Amniotic epithelial cell (primary cell): ENCODE measurements at regions not wholly inside any gene's neighbourhood (a gene's known extent, or its start where the extent isn't known, plus 50 kb on each side); places are given as distances from the start of the nearest gene placed in this dataset.
A peak's percentile ranks its signal among the peaks of the same experiment; 100 is the strongest.

ENCODE experiments used
- DNase-seq: peaks from one replicate; pipeline ENCODE4 v3.0.0-alpha.2; 2010; ENCODE audit warnings: low read depth

- no peak for DNase-seq
These were observed 210.1 kb upstream of the SLC24A2 start for GRCh38 chr9:19998823-19999455.

- peak; percentile 12 for DNase-seq
These were observed 209.3 kb upstream of the SLC24A2 start for GRCh38 chr9:19998153-19998552.

- DNase-seq: no peak
These were observed 206.8 kb upstream of the SLC24A2 start for GRCh38 chr9:19995619-19996018.

GRCh38 chr9:19994296-19994695 lies 205.5 kb upstream of the SLC24A2 start:
- peak; percentile 23 for DNase-seq

DNA sequence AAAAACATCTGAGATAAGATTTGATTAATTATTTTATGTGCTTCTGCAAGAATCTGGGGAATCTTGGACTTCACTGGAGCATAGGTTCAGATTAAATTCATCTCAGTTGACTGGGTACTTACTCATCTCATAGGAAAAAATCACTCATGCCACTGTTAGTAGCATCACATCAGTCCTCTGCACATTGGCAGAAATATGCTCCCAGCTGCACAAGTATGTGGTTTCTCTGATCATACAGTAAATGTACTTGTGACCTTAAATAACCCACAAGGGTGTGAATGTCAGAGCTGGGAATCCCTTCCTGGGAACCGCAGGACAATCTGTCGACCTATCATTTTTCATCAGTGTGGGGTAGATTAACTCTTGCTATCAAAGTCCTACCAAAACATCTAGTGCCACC lies 203.7 kb upstream of the SLC24A2 start:
- DNase-seq: peak; percentile 40

DNA sequence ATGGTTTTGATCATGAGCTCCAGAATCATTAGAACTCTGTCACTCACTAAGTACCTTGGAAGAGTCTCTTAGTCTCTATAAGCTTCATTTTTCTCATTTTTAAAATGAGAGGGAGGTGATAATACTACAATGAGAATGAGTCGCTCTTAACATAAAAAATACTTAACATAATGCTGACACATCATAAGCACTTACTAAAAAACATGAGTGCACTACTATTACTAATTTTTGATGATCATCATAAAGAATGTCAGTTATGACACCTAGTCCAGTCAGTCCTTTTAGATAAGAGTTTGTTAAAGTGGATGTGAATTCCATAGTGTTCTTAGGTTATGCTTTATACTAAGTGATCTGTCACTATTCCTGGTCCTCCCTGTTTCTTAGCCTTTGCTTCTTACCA lies 200.4 kb upstream of the SLC24A2 start:
- no peak for DNase-seq

DNA sequence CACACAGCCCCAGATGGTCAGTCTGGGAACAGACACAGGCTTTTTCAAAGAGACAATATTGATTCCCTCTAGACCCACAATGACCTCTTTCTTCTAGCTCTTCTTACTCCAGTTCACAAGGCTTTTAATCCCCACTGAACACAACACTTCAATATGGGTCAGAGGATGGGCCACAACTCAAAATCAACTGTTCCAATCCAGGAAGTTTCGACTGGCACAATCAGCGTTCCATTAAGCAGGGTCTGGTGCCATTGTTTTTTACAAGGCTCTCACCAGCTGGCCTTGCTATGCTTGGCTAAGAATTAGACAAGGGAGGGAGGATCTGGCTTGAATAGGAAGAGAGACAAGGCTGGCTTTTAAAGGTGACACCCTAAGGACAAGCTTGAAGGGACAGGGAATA lies 199.4 kb upstream of the SLC24A2 start:
- no peak for DNase-seq

GRCh38 chr9:19985081-19985480 lies 196.2 kb upstream of the SLC24A2 start:
- no peak for DNase-seq

DNA sequence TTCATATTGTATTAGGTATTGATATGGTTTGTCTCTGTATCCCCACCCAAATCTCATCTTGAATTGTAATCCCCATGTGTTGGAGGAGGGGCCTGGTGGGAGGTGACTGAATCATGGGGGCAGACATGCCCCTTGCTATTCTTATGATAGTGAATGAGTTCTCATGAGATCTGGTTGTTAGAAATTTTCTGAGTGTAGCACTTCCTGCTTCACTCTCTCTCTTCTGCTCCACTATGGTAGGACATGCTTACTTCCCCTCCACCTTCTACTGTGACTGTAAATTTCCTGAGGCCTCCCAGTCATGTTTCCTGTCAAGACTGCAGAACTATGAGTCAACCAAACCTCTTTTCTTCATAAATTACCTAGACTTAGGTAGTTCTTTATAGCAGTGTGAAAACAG lies 187.4 kb upstream of the SLC24A2 start:
- no peak for DNase-seq

GRCh38 chr9:19975499-19975898 lies 186.7 kb upstream of the SLC24A2 start:
- DNase-seq: peak; percentile 21

GRCh38 chr9:19969721-19970120 lies 180.9 kb upstream of the SLC24A2 start:
- peak; percentile 56 for DNase-seq

DNA sequence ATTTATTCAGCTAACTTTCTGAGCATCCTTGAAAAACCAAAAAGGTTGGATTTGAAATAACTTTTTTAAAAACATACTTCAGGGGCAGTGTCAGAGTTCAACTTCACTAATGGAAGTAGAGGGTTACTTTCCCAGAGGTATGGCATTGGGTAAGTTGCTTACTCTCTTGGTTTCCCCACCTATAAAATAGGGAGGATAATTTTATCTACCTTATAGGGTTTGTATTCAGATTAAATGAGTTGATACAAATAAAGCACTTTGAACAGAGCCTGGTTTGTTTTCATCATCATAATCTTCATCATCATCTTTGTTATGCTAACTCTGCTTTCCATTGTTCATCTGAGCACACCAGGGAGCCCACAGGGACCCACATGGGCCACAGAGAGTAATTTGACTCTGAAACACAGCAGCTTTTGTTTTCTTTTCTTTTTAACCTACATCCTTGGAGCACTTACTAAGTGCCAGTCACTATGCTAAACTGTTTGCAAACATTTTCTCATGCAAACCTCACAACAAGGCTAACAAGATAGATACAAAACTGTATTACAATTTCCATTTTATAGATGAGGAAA lies 179.1 kb upstream of the SLC24A2 start:
- no peak for DNase-seq

DNA sequence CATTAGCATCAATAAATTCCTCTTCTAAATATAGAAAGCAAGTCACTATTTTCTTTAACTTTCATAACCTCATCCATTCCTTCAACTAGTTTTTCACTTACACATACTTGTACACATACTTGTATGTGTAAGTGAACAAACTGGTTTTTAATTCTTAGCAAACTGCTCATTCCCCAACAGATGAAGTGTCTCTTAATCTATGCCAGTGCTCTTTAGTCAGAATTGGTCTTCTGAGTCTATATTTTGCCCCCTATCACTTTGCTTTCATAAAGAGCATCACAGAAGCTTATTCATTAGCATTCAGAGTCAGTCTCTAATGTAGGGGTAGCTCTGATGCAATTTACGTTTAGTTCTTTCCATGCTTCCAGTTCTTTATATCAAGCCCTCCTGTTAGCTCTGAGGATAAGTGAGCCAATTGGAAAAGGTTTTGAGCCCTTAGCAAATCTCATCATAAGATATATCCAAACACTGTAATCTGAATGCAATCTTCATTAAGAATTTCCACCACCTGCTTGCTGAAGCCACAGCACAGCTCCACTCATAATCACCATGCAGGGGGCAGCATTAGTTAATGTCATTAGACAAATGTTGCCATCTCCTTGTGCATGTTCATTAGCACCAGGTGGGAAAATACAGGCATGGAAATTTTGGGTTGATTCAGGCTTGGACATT lies 178.5 kb upstream of the SLC24A2 start:
- DNase-seq: no peak

- DNase-seq: peak; percentile 35
These were observed 176.5 kb upstream of the SLC24A2 start for GRCh38 chr9:19965336-19965735.

DNA sequence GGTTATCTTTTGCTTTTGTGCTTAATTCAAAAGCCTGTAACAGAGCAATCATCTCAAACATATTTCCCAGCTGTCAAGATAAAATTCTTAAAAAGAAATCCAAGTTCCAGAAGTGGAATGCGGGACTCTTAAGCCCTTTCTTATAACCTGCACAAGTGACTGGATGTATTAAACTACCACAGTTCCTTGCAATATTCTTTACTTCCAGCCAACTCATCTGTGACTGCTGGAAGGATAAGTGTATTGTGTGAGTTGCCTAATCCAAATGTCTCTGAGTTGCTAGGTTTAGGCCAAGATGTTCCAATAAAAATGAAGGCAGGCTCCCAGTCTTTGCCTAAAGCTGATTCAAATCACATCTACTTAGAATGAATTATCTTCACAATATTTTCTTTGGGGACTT lies 159.2 kb upstream of the SLC24A2 start:
- DNase-seq: peak; percentile 21

GRCh38 chr9:19946441-19947109 lies 157.7 kb upstream of the SLC24A2 start:
- DNase-seq: peak; percentile 19

- DNase-seq: no peak
These were observed 153.0 kb upstream of the SLC24A2 start for GRCh38 chr9:19941874-19942273.

GRCh38 chr9:19940811-19941535 lies 152.1 kb upstream of the SLC24A2 start:
- peak; percentile 12 for DNase-seq

GRCh38 chr9:19939734-19940278 lies 151.0 kb upstream of the SLC24A2 start:
- DNase-seq: no peak

DNA sequence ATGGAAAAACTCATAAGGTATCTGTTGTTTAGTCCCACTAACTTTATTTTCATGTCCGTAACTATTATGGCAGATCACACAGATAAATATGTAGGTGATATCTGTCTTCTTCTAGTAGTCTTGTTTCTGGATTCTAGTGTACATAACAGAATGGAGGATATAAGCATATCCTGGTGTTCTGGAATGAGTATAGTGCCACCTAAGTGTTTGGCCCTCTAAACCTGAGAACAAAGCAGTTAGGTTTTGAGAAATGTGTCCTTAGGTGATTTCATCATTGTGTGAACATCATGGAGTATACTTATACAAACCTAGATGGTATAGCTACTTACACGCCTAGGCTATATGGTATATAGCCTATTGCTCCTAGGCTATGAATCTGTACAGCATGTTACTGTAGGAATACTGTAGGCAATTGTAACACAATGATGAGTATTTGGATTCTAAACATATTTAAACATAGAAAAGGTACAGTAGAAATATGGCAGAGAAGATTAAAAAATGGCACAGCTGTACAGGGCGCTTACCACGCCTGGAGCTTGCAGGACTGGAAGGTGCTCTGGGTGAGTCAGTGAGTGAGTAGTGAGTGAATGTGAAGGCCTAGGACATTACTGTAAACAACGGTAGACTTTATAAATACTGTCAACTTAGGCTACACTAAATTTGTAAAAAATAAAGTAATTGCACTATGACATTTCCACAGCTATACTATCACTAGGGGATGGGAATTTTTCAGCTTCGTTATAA lies 150.3 kb upstream of the SLC24A2 start:
- DNase-seq: no peak

GRCh38 chr9:19937121-19937520 lies 148.3 kb upstream of the SLC24A2 start:
- DNase-seq: no peak
